Ishikawa (cell line): ENCODE measurements at regions not wholly inside any gene's neighbourhood (a gene's known extent, or its start where the extent isn't known, plus 50 kb on each side); places are given as distances from the start of the nearest gene placed in this dataset.

Experiments used
- EP300 ChIP-seq: IDR thresholded peaks from 2 replicates; pipeline ENCODE4 v1.6.1; 2012; ENCODE audit warnings: borderline replicate concordance
- RAD21 ChIP-seq: IDR thresholded peaks from 2 replicates; pipeline ENCODE4 v1.6.1; 2012; ENCODE audit warnings: low read depth
- TAF1 ChIP-seq: IDR thresholded peaks from 2 replicates; pipeline ENCODE4 v1.6.1; 2012; ENCODE audit warnings: low read depth, mild to moderate bottlenecking
- TCF12 ChIP-seq: IDR thresholded peaks from 2 replicates; pipeline ENCODE4 v1.6.1; 2012; ENCODE audit warnings: low read depth
- TEAD4 ChIP-seq: IDR thresholded peaks from 2 replicates; pipeline ENCODE4 v1.6.1; 2012
- YY1 ChIP-seq: IDR thresholded peaks from 2 replicates; pipeline ENCODE4 v1.6.1; 2012; ENCODE audit warnings: low read depth
- TF ChIP-seq, protein P1 (sequence below): IDR thresholded peaks from 2 replicates; pipeline ENCODE4 v1.6.1; 2012
- TF ChIP-seq, protein P2 (sequence below): IDR thresholded peaks from 2 replicates; pipeline ENCODE4 v1.6.1; 2012; ENCODE audit warnings: low read depth, mild to moderate bottlenecking

DNA sequence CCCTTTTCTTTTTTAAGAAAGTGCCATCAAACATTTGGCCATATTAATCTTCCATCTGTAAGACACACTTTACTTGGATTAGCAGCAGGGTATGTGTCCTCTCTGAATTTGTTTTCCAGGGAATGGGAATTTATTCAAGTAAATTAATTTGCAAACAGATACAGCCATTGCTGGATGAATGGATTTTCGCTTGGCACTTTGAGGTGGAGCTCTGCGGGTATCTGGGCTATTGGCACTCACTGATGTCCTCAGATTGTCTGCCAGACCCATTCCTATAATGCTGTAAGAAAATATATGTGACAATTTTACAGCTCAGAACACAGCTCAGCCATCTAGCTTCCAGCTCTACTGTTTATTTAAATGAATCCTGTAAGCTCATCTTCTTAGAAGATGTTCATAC is 201.2 kb upstream of the CDH20 start:
- TF ChIP-seq, protein P1, sequence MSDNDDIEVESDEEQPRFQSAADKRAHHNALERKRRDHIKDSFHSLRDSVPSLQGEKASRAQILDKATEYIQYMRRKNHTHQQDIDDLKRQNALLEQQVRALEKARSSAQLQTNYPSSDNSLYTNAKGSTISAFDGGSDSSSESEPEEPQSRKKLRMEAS: no peak
- TF ChIP-seq EP300 (no peak), RAD21 (no peak), YY1 (no peak), TEAD4 (no peak), TAF1 (no peak), TCF12 (no peak)
- TF ChIP-seq, protein P2, sequence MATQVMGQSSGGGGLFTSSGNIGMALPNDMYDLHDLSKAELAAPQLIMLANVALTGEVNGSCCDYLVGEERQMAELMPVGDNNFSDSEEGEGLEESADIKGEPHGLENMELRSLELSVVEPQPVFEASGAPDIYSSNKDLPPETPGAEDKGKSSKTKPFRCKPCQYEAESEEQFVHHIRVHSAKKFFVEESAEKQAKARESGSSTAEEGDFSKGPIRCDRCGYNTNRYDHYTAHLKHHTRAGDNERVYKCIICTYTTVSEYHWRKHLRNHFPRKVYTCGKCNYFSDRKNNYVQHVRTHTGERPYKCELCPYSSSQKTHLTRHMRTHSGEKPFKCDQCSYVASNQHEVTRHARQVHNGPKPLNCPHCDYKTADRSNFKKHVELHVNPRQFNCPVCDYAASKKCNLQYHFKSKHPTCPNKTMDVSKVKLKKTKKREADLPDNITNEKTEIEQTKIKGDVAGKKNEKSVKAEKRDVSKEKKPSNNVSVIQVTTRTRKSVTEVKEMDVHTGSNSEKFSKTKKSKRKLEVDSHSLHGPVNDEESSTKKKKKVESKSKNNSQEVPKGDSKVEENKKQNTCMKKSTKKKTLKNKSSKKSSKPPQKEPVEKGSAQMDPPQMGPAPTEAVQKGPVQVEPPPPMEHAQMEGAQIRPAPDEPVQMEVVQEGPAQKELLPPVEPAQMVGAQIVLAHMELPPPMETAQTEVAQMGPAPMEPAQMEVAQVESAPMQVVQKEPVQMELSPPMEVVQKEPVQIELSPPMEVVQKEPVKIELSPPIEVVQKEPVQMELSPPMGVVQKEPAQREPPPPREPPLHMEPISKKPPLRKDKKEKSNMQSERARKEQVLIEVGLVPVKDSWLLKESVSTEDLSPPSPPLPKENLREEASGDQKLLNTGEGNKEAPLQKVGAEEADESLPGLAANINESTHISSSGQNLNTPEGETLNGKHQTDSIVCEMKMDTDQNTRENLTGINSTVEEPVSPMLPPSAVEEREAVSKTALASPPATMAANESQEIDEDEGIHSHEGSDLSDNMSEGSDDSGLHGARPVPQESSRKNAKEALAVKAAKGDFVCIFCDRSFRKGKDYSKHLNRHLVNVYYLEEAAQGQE: no peak
